Keratinocyte (primary cell): ENCODE measurements at regions not wholly inside any gene's neighbourhood (a gene's known extent, or its start where the extent isn't known, plus 50 kb on each side); places are given as distances from the start of the nearest gene placed in this dataset.

Experiments
- DNase-seq: peaks from one replicate; pipeline ENCODE4 v3.0.0-alpha.2; 2011; ENCODE audit warnings: low read depth, missing footprints, low spot score
- FAIRE-seq: peaks from 2 replicates; lab custom pipeline; 2011; peaks lifted over from hg19 to GRCh38; lab: Jason Lieb, UNC
- H2AFZ ChIP-seq: 2 replicates; pipeline ENCODE4 v1.6.0; 2012; ENCODE audit warnings: low read length, control low read depth, inconsistent platforms; ENCODE audit not compliant: control insufficient read depth
- H3K27ac ChIP-seq: 2 replicates; pipeline ENCODE4 v1.5.1; 2011; ENCODE audit warnings: low read length; ENCODE audit not compliant: control insufficient read depth, insufficient read depth
- H3K27me3 ChIP-seq: 3 replicates; pipeline ENCODE4 v1.6.0; 2011; ENCODE audit warnings: low read length; ENCODE audit not compliant: control insufficient read depth, insufficient read depth; ENCODE audit errors: extremely low read depth
- H3K36me3 ChIP-seq, 2 experiments: 2 replicates in 1 of 2; 3 replicates in 1 of 2; pipeline ENCODE4 v1.5.1; 2011; ENCODE audit warnings: low read length in 2 of 2, mild to moderate bottlenecking in 1 of 2; ENCODE audit not compliant: control insufficient read depth in 2 of 2, insufficient read depth in 2 of 2; ENCODE audit errors: extremely low read depth in 1 of 2
- H3K4me1 ChIP-seq: 3 replicates; pipeline ENCODE4 v1.5.1; 2011; ENCODE audit warnings: low read length; ENCODE audit not compliant: control insufficient read depth, insufficient read depth; ENCODE audit errors: extremely low read depth
- H3K4me2 ChIP-seq: 3 replicates; pipeline ENCODE4 v1.6.0; 2011; ENCODE audit warnings: low read depth, low read length; ENCODE audit not compliant: control insufficient read depth, insufficient read depth; ENCODE audit errors: extremely low read depth
- H3K4me3 ChIP-seq, 3 experiments: fragments of 200-600 bp in 1 of 3; sonication (generic) in 1 of 3; 2 replicates in 2 of 3; 3 replicates in 1 of 3; pipeline ENCODE4 v1.5.1; 2011 to 2016; ENCODE audit warnings: low read length in 3 of 3, mild to moderate bottlenecking in 3 of 3, control low read depth in 2 of 3, inconsistent platforms in 1 of 3, low read depth in 1 of 3, mixed read lengths in 1 of 3, mixed run types in 1 of 3, moderate library complexity in 1 of 3; ENCODE audit not compliant: control insufficient read depth in 2 of 3, insufficient read depth in 2 of 3; ENCODE audit errors: extremely low read depth in 1 of 3
- H3K79me2 ChIP-seq: 2 replicates; pipeline ENCODE4 v1.6.0; 2012; ENCODE audit warnings: low read length; ENCODE audit not compliant: control insufficient read depth, insufficient read depth
- H3K9ac ChIP-seq: 3 replicates; pipeline ENCODE4 v1.6.0; 2011; ENCODE audit warnings: low read length; ENCODE audit not compliant: control insufficient read depth, insufficient read depth; ENCODE audit errors: extremely low read depth
- H3K9me1 ChIP-seq: 3 replicates; pipeline ENCODE4 v1.6.0; 2011; ENCODE audit warnings: low read length; ENCODE audit not compliant: control insufficient read depth, insufficient read depth; ENCODE audit errors: extremely low read depth
- H3K9me3 ChIP-seq: 2 replicates; pipeline ENCODE4 v1.5.1; 2012; ENCODE audit warnings: low read depth, low read length; ENCODE audit not compliant: control insufficient read depth
- H4K20me1 ChIP-seq: 3 replicates; pipeline ENCODE4 v1.6.0; 2011; ENCODE audit warnings: low read length; ENCODE audit not compliant: control insufficient read depth, insufficient read depth; ENCODE audit errors: extremely low read depth
- CTCF ChIP-seq, 3 experiments: IDR thresholded peaks in 1 of 3; conservative IDR thresholded peaks in 1 of 3; optimal IDR thresholded peaks in 1 of 3; 2 replicates in 2 of 3; 3 replicates in 1 of 3; pipeline versions ENCODE3 to v1.5.1; 2011; ENCODE audit warnings: low read length in 3 of 3, mild to moderate bottlenecking in 3 of 3, moderate library complexity in 2 of 3, control low read depth in 1 of 3, inconsistent platforms in 1 of 3; ENCODE audit not compliant: insufficient read depth in 2 of 3; ENCODE audit errors: extremely low read depth in 1 of 3
- EZH2 ChIP-seq: IDR thresholded peaks from one replicate; pipeline ENCODE4 v1.6.1; 2012; ENCODE audit warnings: inconsistent platforms, mild to moderate bottlenecking, low read length, moderate library complexity
- dilution Hi-C: fragments of 300-500 bp; cut with MboI; formaldehyde crosslinking; loops from one replicate; pipeline ENCODE4 v1.7.0; 2020; ENCODE audit warnings: low sequenced_read_pairs; ENCODE audit not compliant: extremely low pct_ligation_motif_present

- TF ChIP-seq EZH2 (no peak), CTCF (optimal IDR thresholded peaks at IDR 0.05 in 1 of 3, IDR thresholded peaks at IDR 0.05 in 1 of 3, conservative IDR thresholded peaks at IDR 0.05 in 1 of 3; ENCODE audit: extremely low read depth in 1 of 3, insufficient read depth in 2 of 3, low read length in 3 of 3) (no peak)
- no peak overlapping the region for H3K4me2 ChIP-seq
- H3K4me1 ChIP-seq = no peaks in the 10 kb centered on the region
- FAIRE-seq = no peak
- no peaks in the 10 kb centered on the region for H3K9me1 ChIP-seq
- H2AFZ ChIP-seq = no peak overlapping the region
- DNase-seq = no peak
- H4K20me1 ChIP-seq = no peaks in the 10 kb centered on the region
- no peaks in the 10 kb centered on the region for H3K79me2 ChIP-seq
- H3K4me3 ChIP-seq = no peak overlapping the region
- H3K9me3 ChIP-seq = no peaks in the 10 kb centered on the region
- no peak overlapping the region for H3K27ac ChIP-seq
- H3K27me3 ChIP-seq = no peaks in the 10 kb centered on the region
- H3K36me3 ChIP-seq = no peaks in the 10 kb centered on the region
- dilution Hi-C loops = no loop called here
- H3K9ac ChIP-seq = no peak overlapping the region
These were observed 170.0 kb downstream of the TSN start for GRCh38 chr2:121925466-121925865.

DNA sequence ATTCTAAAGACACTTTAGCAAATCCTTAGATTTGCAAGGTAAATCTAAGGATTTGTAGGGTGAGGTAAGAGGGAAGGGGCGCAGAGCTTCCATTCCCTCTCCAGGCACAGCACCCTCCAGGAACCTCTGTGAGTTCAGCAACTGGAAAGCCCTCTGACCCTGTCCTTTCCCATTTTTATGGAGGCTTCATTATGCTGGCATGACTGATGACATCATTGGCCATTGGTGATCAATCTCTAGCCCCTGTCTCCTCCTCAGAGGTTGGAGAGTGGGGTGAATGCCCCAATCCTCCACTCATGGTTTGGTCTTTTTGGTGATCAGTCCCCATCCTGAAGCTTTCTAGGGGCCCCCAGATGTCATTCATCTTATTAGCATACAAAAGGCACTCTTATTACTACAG lies 187.8 kb downstream of the TSN start:
- Histone ChIP-seq H3K4me2 (no peak overlapping the region), H3K9ac (no peak overlapping the region), H3K9me1 (no peaks in the 10 kb centered on the region), H3K9me3 (no peaks in the 10 kb centered on the region), H3K4me1 (peaks cover 8% of the 10 kb centered on the region), H3K27ac (no peak overlapping the region), H3K79me2 (no peaks in the 10 kb centered on the region), H3K36me3 (no peaks in the 10 kb centered on the region), H2AFZ (no peak overlapping the region), H3K4me3 (no peak overlapping the region), H4K20me1 (no peaks in the 10 kb centered on the region), H3K27me3 (no peaks in the 10 kb centered on the region)
- dilution Hi-C loops = no loop called here
- no peak for FAIRE-seq
- DNase-seq = no peak
- no peak for TF ChIP-seq CTCF (optimal IDR thresholded peaks at IDR 0.05 in 1 of 3, IDR thresholded peaks at IDR 0.05 in 1 of 3, conservative IDR thresholded peaks at IDR 0.05 in 1 of 3; ENCODE audit: extremely low read depth in 1 of 3, insufficient read depth in 2 of 3, low read length in 3 of 3)
- no peak for TF ChIP-seq EZH2
